ENCODE measurements at regions not wholly inside any gene's neighbourhood (a gene's known extent, or its start where the extent isn't known, plus 50 kb on each side); places are given as distances from the start of the nearest gene placed in this dataset.

- no peak for DNase-seq (ENCODE audit: low spot score)
Measured at GRCh38 chr10:123496996-123497660, 169.0 kb upstream of the GPR26 start.

- no peak for DNase-seq (ENCODE audit: low spot score)
Measured at GRCh38 chr10:123500110-123500509, 166.0 kb upstream of the GPR26 start.

GRCh38 chr10:123501148-123501547, 165.0 kb upstream of the GPR26 start:
- no peak for DNase-seq (ENCODE audit: low spot score)

- no peak for DNase-seq (ENCODE audit: low spot score)
Measured at GRCh38 chr10:123502983-123503382, 163.2 kb upstream of the GPR26 start.

GRCh38 chr10:123506455-123506854, 159.7 kb upstream of the GPR26 start:
- DNase-seq (ENCODE audit: low spot score) = no peak

GRCh38 chr10:123507298-123507697, 158.9 kb upstream of the GPR26 start:
- DNase-seq (ENCODE audit: low spot score) = no peak

DNA sequence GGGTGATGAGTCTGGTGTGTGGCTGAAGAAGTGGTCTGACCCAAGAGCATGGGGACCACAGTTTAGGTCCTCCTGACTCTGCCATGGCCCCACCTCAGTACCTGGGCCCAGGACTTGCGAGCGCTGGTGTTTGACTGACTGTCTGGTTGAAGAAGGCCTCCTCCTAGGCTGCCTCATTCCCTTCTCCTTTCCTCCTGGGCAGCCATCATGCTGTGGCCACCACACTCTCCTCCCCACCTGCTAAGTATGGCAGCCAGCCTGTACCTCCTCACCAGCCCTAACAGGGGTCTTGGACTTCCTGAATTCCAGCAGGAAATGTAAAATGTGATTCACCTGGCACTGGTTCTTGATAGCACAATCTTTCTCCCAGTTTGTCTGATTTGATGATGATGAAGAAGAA, 156.8 kb upstream of the GPR26 start:
- DNase-seq (ENCODE audit: low spot score) = no peak

GRCh38 chr10:123512901-123513775, 153.0 kb upstream of the GPR26 start:
- no peak for DNase-seq (ENCODE audit: low spot score)

DNA sequence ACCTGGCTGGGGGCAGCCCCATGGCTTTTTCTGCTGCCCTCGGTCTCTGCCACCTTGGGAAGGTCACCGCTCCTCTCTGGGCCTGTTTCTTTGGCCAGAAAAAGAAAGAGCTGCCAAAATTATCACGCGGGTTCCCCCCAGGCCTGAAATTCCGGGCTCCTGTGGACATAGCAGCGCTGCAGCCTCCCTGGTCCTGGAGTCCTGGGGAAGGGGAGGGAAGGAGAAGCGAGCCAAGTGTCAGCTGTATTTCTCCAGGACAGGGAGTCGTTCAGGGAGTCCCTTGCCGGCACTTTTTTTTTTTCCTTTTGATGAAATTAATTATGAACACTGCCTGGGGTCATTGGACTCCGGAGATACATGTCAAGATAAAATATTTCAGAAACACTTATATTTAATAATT, 152.3 kb upstream of the GPR26 start:
- no peak for DNase-seq (ENCODE audit: low spot score)

DNA sequence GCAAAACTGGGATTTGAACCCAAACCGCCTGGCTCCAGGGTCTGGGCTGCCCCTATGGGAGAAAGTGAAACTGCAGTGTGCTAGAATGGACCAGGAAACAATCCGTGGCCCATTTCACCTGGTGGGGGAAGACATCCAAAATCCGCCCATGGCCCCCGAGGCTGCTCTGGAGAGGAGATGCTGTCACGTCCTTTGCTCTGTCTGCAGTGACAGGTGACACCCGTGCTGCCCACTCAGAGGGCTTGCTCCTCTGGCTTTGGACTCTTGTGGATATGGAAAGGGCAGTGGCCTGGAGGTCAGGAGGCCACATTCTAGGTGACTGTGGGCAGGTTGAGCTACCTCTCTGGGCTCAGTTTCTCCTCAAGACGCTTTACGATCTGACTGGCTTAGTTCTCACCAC, 151.2 kb upstream of the GPR26 start:
- DNase-seq (ENCODE audit: low spot score) = no peak

- no peak for DNase-seq (ENCODE audit: low spot score)
Measured at GRCh38 chr10:123515661-123516060, 150.5 kb upstream of the GPR26 start.

- DNase-seq (ENCODE audit: low spot score) = no peak
Measured at GRCh38 chr10:123516291-123516690, 149.9 kb upstream of the GPR26 start.

DNA sequence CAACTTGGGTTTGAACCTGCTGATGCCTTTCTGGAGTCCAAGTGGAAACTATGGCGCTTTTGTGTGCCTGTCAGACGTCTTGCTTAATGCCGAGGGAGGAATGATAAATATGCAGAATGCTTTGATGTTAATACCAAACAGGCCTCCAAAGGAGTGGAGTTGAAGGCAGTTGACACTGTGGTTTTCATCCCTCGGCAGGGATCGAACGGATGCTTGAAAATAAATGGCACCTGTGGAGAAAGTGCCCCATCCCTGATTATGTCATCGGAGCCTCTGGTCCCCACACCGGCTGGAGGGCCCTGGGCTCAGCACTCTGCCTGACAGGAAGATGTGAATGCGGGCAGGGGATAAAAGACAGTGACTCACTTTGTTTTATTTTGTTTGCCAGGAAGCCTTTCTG, 148.7 kb upstream of the GPR26 start:
- DNase-seq (ENCODE audit: low spot score) = no peak

GRCh38 chr10:123517901-123518300, 148.3 kb upstream of the GPR26 start:
- no peak for DNase-seq (ENCODE audit: low spot score)

DNA sequence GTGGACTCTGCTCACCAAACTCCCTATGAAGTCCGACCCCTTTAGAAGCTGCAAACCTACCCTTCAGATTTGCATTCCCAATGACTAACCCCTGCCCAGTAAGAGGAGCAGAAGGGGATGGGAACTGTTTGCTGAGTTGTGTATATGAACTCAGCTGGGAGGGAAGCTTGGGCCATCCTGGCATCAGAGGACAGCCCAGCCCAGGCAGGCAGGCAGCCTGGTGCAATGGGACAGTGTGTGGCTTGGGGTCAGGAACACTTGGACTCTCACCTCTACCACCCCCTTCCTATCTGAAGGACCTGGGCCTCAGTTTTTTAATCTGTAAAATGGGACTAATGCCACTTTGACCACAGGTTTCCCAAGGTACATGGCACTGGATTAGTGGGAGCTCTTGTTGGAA, 147.4 kb upstream of the GPR26 start:
- no peak for DNase-seq (ENCODE audit: low spot score)

DNA sequence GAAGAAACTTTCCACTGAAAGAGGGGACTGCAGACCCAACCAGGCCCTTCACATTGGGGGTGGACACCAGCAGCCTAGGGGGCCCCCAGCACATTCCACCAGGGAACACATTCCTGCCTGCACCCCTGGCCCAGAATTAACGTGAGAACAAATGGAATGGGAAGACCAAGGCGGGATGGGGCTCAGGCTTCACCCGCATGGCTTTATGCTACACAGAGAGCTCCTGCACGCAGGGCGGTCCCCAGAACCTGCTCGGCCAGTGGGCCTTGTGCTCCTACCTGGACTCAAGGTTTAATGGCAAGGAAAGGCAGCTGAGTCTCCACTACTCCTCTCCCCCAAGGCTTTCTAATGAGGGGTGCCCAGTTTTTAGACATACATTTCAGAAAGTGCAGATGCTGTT, 146.3 kb upstream of the GPR26 start:
- DNase-seq (ENCODE audit: low spot score) = no peak

DNA sequence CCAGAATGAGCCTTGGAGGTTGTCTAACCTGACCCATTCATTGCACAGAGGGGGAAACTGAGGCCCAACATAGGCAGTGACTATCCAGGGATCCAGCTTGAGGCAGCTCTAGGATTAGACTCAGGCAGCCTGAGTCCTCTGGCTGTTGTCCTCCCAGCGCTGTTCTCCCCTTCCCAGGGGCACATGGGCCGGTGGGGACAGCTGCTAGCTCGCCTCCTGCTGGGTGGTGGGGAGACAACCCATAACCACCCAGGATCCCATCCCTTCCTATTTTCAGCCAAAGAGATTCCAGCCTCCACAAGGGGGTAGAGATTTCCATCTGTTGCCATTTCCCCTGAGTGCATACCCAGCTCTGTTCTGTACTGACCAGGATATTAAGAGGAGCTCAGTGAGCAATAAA, 145.1 kb upstream of the GPR26 start:
- no peak for DNase-seq (ENCODE audit: low spot score)

GRCh38 chr10:123521556-123521955, 144.6 kb upstream of the GPR26 start:
- DNase-seq (ENCODE audit: low spot score) = no peak

- DNase-seq (ENCODE audit: low spot score) = no peak
Measured at GRCh38 chr10:123522702-123523312, 143.3 kb upstream of the GPR26 start.

GRCh38 chr10:123523833-123524232, 142.3 kb upstream of the GPR26 start:
- no peak for DNase-seq (ENCODE audit: low spot score)

DNA sequence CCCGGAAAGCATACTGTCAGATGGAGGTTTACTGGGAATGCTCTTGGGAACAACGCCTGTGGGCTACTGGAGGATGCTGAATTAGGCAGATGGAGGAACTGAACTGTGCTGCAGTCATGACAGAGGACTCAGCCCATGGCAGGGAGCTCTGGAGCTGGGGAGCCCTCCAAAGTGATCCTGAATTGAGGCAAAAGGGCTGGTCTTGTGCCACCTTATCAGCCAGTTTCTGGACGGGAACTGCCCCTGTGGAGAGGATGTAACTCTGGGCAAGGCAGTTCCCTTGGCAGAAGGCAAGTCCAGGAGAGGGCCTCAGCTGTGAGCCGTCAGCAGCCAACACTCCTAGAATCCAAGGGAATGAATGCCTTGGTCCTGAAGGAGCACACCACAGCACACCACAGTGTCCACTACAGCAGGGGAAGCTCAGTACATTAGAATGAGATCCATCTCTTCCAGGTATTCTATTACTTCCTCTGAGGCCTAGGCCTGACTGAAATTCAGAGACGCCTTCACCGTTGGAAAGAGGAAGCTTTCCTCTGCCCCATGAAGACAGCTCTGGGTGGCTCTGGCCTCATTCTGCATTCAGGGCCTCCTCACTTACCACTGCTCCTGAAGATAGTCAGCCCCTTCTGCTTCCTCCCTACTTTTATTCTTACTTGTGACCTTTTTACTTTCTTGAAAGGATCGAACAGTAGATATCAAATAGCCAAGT, 139.6 kb upstream of the GPR26 start:
- no peak for DNase-seq (ENCODE audit: low spot score)

DNA sequence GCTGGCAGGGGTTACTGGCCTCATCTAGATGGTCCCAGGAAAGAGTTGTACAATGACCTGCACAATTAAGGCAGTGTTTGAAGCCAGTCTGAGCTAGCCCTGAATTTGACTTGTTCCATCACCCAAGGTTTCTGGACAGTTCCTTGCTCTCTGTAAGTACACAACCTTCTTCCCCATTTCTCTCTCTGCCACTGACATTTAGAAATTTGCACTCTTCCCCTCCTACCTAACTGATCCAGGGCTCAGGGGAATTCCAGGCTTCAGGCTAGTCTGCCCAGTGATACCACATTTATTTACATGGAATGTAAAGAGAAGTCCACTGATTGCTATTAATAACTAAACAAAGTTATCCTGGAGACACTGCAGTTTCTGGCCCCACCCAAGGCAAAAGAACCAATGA, 139.0 kb upstream of the GPR26 start:
- DNase-seq (ENCODE audit: low spot score) = no peak
